Lower lobe of right lung (tissue), 2 donors: ENCODE measurements at regions not wholly inside any gene's neighbourhood (a gene's known extent, or its start where the extent isn't known, plus 50 kb on each side); places are given as distances from the start of the nearest gene placed in this dataset.

Experiments used
- ATAC-seq, 2 donors: fragments of 200-7000 bp; cut with Tn5 transposase; one replicate each; pipeline ENCODE4 v1.9.1; 2020 to 2022; ENCODE audit warnings: mild to moderate bottlenecking in 2 of 2, moderate library complexity in 2 of 2
- DNase-seq: peaks from one replicate; pipeline ENCODE4 v3.0.0-alpha.2; 2020
- H3K27ac ChIP-seq: fragments of 200-600 bp; one replicate; pipeline ENCODE4 v1.8.0; 2022
- H3K27me3 ChIP-seq: fragments of 200-600 bp; one replicate; pipeline ENCODE4 v1.8.0; 2022; ENCODE audit warnings: low read depth
- H3K36me3 ChIP-seq: fragments of 200-600 bp; one replicate; pipeline ENCODE4 v1.8.0; 2022; ENCODE audit warnings: mild to moderate bottlenecking
- H3K4me1 ChIP-seq: fragments of 200-600 bp; one replicate; pipeline ENCODE4 v1.8.0; 2022
- H3K4me3 ChIP-seq: fragments of 200-600 bp; one replicate; pipeline ENCODE4 v1.8.0; 2022; ENCODE audit warnings: mild to moderate bottlenecking
- H3K9me3 ChIP-seq: fragments of 200-600 bp; one replicate; pipeline ENCODE4 v1.8.0; 2022
- intact Hi-C: fragments of 100-400 bp; cut with DNase I; formaldehyde crosslinking; loops from one replicate; pipeline ENCODE4 v1.11.0; 2022
- TF ChIP-seq, protein P1 (sequence below): fragments of 200-600 bp; IDR thresholded peaks from one replicate; pipeline ENCODE4 v1.8.0; 2022; ENCODE audit warnings: antibody characterized with exemption, mild to moderate bottlenecking
- donor health status: DM: no; HTN: yes; CAD: no; lungs with severe emphysema.

DNA sequence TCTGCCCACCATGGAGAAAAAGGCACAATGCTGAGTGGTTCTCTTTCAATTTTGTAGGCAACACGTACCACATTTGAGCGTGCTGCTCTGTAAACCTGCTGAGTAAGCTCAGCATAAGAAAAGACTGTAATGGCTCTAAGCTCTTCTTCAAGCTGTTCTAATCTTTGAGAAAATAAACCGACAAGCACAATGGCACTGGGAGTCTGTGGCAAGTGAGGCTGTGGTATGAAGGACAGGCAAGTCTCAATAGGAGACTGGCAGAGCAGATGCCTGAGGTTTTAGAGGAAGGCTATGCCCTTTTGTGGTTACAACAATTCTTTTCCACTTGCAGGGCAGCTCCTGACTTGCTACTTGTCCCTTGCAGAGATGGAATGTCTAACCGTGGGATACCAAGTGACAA is 136.7 kb upstream of the EXOC2 start:
- Histone ChIP-seq H3K36me3 (no peaks in the 10 kb centered on the region), H3K27me3 (no peaks in the 10 kb centered on the region), H3K4me1 (no peaks in the 10 kb centered on the region), H3K27ac (no peak overlapping the region), H3K4me3 (no peak overlapping the region), H3K9me3 (no peaks in the 10 kb centered on the region)
- DNase-seq (no peak), ATAC-seq (no peak)
- TF ChIP-seq, protein P1, sequence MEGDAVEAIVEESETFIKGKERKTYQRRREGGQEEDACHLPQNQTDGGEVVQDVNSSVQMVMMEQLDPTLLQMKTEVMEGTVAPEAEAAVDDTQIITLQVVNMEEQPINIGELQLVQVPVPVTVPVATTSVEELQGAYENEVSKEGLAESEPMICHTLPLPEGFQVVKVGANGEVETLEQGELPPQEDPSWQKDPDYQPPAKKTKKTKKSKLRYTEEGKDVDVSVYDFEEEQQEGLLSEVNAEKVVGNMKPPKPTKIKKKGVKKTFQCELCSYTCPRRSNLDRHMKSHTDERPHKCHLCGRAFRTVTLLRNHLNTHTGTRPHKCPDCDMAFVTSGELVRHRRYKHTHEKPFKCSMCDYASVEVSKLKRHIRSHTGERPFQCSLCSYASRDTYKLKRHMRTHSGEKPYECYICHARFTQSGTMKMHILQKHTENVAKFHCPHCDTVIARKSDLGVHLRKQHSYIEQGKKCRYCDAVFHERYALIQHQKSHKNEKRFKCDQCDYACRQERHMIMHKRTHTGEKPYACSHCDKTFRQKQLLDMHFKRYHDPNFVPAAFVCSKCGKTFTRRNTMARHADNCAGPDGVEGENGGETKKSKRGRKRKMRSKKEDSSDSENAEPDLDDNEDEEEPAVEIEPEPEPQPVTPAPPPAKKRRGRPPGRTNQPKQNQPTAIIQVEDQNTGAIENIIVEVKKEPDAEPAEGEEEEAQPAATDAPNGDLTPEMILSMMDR, result no peak
- intact Hi-C loops, result no loop called here

DNA sequence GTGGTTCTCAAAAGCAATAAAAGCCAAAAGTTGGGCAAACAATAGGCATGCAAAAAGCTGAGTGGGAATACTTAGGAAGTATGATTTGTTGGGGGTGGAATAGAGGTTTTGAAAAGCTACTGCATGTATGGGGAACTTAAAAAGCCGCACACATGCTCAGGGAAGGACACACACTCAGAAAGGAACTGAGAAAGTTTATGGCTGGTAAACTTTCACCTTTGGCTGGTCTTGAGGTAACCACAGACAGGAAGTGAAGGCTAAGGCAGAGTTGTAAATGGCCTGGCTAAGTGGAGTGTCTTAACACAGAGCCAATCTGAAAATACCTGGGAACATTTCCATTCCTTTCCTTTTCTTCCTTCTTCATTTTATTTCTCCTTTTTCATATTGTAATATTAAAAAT is 134.5 kb upstream of the EXOC2 start:
- TF ChIP-seq, protein P1, result no peak
- intact Hi-C loops, result no loop called here
- H3K36me3 ChIP-seq, result no peaks in the 10 kb centered on the region
- no peaks in the 10 kb centered on the region for H3K4me1 ChIP-seq
- no peaks in the 10 kb centered on the region for H3K9me3 ChIP-seq
- no peaks in the 10 kb centered on the region for H3K27me3 ChIP-seq
- no peak overlapping the region for H3K27ac ChIP-seq
- DNase-seq (no peak), ATAC-seq (no peak)
- no peak overlapping the region for H3K4me3 ChIP-seq

DNA sequence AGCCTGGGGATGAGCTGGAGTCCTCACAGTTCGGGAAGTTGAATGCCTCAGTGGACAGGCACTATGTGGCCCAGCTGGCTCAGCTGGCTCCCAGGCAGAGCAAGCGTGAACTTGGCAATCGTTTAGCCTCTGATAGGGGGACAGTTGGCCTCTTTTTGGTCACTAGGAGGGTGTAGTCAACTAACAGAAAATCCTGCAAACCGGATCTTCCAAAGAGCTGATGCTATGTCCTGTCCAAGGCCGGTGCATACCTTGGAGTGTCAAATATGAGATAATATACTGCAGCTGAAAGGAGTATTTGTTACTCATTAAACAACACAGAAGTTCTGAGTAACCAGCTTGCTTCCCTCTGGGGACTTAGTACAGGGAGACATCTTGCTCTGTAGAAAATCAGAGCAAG is 126.2 kb upstream of the EXOC2 start:
- ATAC-seq, result no peak
- TF ChIP-seq, protein P1, result no peak
- Histone ChIP-seq H3K9me3 (no peaks in the 10 kb centered on the region), H3K4me3 (no peak overlapping the region), H3K4me1 (no peaks in the 10 kb centered on the region), H3K27me3 (peaks cover 5% of the 10 kb centered on the region), H3K27ac (no peak overlapping the region), H3K36me3 (no peaks in the 10 kb centered on the region)
- no peak for DNase-seq
- intact Hi-C loops, result no loop called here

DNA sequence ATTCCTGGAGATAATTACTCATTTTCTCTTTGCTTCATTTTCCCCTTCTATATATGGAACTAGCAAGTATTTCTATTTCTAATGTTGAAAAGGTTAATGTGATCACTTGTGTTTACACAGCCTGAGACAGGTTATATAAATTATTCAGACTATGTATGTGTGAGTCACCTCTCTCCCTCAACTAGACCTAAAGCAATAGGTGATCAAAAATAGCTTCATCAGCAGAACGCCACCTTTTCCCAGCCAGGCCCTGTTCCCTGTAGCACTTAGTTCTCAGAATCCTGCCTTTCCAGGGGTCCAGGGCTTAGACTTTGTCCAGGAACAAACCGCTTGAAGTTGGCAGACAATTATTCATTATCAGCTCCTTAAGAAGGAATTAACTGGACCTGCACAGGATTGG is 125.3 kb upstream of the EXOC2 start:
- Histone ChIP-seq H3K4me1 (no peaks in the 10 kb centered on the region), H3K4me3 (no peak overlapping the region), H3K36me3 (no peaks in the 10 kb centered on the region), H3K9me3 (no peaks in the 10 kb centered on the region), H3K27me3 (peaks cover 5% of the 10 kb centered on the region), H3K27ac (no peak overlapping the region)
- ATAC-seq (no peak), DNase-seq (no peak)
- intact Hi-C loops, result no loop called here
- TF ChIP-seq, protein P1, result no peak

DNA sequence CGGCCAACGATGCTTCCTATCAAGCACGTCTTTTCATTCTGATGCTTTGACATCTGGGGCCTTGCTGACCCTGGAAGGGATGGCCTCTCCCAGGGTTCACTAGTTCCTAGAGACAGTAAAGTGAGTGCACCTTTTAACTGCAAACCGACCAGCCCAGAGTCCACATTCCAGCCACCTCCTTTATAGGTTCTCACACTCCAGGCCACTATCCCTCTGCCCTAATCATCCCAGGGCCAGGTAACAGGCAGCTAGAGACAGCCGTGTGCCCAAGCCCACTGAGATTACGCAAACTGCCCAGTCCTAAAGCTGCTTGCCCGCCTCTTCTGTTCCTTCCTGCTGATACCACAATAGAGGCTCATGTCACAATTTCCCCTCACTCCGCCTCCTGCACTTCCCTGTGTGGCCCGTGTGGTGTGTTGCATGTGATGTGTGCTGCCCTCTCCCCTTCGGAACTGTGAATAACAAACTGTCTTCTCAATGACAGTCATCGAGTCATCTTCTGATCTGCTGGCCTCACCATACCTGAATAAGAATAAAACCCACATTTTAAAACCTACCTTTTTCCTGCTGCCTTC is 123.7 kb upstream of the EXOC2 start:
- Histone ChIP-seq H3K27me3 (no peaks in the 10 kb centered on the region), H3K9me3 (no peaks in the 10 kb centered on the region), H3K27ac (no peak overlapping the region), H3K4me3 (no peak overlapping the region), H3K4me1 (no peaks in the 10 kb centered on the region), H3K36me3 (no peaks in the 10 kb centered on the region)
- TF ChIP-seq, protein P1, result no peak
- peak; percentile 51 for DNase-seq
- intact Hi-C loops, result no loop called here
- peak; percentile 70 to 72 for ATAC-seq

DNA sequence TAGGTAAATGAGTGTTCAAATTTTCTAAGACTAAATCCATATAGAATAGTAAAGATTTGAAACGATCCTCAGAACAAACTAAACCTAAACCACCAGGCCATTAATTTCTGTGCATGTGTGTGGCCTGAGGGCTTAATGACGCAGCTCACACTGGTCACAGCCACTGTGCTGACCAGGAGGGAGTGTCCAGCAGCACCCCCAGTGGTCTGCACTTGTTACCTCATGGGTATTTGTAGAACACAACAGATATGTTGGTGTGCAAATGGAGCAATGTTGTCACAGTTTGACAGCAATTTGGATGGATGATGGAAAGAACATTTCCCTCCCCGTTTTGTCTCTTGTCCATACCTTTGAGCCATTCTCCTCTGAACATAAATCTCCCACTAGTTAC is 122.4 kb upstream of the EXOC2 start:
- intact Hi-C loops, result no loop called here
- Histone ChIP-seq H3K36me3 (no peaks in the 10 kb centered on the region), H3K4me1 (no peaks in the 10 kb centered on the region), H3K27me3 (no peaks in the 10 kb centered on the region), H3K9me3 (no peaks in the 10 kb centered on the region), H3K27ac (no peak overlapping the region), H3K4me3 (no peak overlapping the region)
- no peak for ATAC-seq
- DNase-seq, result no peak
- TF ChIP-seq, protein P1, result no peak
